SK-N-DZ (cell line): ENCODE measurements at regions not wholly inside any gene's neighbourhood (a gene's known extent, or its start where the extent isn't known, plus 50 kb on each side); places are given as distances from the start of the nearest gene placed in this dataset.
A peak's percentile ranks its signal among the peaks of the same experiment; 100 is the strongest.

Experiments used
- DNase-seq: peaks from one replicate; pipeline ENCODE4 v3.0.0-alpha.2; 2015; ENCODE audit warnings: low spot score

DNA sequence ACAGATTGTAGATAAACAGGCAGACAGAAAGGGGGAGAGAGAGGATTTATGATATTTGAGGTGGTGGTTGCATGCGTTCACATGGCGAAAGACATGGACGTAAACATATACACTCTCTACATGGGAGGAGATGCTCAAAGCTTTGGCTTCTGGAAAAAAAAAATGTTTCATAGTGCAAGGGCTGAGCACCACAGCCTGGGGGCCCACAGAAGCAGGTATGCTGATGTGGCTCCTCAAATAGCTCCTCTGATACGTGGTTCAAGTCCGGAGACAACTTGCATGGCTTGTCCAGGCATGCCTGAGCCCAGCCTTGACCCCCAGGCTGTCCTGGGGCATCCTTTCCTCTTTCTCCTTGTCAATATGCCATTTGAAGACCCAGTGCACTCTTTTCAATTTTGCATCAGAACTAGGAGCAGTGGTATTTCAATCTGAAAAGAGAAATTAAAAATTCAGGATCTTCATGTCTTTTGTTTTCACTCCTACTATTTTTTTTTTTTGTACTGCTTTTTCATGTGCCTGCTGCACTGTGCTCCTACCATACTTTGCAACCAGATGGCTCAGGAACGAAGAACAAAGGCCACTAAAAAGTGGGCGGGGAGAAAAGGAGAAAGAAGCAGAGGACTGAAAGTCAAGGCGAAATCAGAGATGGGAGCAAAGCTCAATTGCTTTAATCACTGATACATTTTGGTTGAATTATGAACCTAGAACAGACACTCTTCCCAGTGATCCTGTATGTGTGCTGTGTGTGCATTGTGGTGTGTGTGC lies 495.7 kb upstream of the TCF4 start:
- no peak for DNase-seq

DNA sequence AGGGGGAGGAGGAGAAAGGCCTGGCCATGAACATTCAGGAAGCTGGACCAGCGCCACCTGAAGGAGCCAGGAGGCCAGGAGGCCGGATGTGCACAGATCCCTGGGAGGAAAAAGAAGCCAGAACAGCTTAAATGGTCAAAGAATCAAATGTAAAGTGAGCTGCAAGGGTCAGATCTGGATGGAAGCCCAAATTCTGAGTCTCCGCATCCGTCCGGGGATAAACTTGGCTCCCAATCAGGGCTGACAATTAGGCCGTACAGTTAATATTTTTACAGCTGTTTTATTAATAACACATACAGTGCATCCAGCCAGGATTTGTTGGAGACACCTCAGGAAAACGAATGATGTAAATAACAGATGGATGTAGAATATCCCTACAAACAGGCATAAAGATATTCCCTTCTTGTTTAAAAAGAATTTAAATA lies 495.1 kb upstream of the TCF4 start:
- DNase-seq: no peak

DNA sequence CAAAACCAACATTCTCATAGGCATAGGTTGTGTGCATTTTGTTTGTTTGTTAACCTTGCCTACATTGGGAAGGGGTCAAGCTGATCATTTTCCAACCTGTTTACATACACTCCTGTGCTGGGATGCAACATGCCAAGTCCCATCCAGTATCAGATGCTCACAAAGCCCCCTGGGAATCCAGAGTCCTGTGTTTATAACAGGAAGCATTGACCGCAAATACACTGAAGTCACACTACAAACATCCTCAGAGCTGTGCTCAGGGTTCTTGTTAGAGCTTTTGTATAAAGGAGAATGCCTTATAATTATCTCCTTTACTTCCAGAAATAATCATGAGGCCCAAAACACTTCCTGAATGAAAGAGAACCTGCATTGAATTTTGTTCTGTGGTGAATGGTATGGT lies 488.7 kb upstream of the TCF4 start:
- no peak for DNase-seq

DNA sequence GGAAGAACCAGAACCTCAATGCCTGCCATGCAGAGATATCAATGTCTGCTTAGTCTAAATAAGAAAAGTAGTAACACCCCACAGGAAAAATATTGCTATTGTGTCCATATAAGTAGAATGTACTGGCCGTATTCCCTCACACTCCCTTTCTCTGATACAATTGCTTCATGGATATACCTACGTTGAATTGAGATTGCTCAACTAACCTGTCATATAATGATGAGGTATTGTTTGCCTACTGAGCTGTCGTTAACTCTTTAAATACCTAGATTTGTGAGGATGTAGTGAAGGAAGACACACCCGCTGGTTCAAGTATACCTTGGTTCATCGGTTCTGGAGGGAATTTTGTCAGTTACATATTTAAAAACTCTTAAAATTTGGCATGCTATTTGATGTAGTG lies 480.7 kb upstream of the TCF4 start:
- DNase-seq: no peak

DNA sequence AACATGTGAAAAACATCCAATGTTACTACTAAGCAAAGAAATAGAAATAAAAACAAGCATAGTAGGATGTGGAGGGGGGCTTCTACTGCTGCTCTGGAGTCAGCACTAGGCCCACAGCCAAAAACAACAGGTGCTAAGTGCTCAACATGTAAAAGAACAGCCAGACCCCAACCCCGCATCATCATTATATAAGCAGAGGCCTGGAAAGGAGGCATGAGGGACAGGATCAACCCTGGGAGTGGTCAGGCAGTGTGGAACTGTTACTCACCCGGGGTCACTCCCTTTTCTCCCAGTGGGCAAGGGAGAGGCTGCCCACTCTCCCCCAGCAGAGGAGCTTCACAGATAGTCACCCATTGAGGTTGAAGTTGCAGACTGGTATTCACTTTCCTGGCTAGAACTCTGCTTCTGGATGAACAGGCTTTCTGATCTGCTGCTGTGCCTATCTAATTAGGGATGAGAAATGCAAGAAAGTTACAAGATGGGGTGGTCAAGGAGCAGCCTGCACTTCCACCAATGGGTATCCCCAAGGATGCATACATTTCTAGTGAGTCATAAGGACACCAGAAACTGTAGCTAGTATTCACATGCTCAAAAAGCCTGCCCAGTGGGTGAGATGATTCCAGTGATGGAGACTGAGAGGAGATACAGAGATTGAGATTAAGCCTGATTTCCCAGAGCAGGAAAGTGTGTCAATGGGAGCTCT lies 480.1 kb upstream of the TCF4 start:
- DNase-seq: no peak

DNA sequence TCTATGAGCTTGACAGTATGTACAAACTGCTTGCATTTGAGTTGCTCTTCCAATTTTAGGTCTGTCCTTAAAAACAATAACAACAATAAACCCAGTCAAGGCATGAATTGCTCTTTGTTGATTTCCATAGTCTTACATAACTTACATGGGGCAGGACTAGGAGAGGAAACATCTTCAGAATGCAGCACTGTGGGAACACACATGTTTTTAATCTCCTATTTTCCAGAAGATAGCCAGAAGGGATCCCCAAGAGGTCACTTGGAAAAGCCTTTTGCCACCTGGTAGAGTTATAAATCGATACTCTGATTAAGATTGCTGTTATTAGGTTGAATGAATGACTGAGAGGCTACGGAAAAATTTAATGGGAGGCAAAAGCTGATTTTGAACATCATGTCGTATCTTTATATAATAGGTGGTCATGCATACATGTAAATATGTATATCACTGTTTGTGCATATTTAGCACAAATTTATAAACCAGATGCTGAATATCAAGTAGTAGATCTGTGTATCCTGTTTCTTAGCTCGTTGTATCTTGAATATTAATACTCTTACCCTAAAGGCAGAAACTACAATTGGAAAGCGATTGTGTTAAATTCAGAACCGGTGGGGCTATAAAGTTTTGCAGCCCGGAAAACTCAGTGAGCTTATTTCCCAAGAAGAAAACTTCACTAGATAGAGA lies 479.4 kb upstream of the TCF4 start:
- DNase-seq: no peak

DNA sequence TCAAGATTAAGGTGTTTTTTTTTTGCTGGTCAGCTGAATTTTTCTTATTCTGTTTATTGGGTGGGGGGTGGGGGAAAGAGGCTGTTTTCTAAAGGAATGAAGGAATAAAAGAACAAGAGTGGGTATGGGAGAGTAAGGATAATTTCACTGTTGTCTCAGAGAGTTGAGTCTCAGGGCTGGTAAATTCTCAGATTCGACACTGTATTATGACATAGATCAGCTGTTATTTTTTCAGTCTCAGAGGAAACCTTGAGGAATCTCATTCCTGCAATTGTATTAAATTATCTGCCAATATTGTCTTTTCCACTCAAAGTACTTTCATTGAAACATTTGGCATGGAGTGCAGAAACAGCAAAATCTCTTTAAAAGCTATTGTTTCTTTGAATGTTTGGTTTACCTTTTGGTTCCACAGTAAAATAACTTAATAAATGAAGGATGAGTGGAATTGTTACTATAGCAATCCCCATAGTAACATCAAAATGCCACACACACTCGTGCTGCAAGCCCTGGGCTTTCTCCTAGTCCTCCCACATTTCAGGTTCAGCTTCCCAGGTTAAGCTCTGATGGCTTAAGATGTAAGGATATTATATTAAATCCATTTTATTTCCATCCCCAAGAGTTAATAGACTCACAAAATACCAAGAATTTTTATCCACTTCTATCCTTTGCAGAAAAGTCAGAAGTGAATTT lies 478.7 kb upstream of the TCF4 start:
- DNase-seq: no peak

DNA sequence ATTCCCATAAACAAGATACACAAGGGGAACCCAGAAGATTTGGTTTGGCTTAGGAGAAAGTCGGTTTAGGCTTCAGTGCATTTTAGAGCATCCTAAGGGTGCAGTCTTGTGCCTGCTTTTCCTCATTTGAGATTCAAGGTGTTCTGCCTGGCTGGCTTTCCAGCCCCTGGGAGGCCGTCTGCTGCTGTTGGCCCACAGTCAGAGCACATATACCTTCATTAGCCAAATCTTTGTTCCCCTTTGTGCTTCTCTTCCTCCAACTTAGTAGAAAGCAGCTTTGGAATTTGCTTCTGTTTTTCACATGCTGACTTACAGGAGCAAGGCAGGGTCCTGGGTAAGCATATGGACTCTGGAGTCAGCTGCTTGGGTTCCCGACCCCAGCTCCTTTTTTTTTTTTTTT lies 477.1 kb upstream of the TCF4 start:
- DNase-seq: no peak

DNA sequence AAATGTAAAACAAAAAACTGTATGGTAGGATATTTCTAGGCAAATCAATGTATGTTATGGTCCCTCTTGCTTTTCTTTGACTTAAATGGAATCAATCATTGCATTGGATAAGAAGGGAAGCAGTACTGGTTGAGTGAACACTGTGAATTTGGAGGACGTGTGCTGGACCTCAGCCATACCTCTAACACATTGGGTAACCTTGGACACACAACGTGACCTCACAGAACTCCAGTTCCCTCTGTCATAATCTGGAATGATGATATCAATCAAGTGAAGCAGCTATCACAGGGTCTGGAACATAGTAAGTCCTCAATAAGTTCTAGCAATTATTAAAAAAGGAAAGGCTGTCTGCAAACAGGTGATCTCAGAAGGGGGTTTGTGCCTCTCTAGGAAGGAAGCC lies 474.9 kb upstream of the TCF4 start:
- DNase-seq: no peak

DNA sequence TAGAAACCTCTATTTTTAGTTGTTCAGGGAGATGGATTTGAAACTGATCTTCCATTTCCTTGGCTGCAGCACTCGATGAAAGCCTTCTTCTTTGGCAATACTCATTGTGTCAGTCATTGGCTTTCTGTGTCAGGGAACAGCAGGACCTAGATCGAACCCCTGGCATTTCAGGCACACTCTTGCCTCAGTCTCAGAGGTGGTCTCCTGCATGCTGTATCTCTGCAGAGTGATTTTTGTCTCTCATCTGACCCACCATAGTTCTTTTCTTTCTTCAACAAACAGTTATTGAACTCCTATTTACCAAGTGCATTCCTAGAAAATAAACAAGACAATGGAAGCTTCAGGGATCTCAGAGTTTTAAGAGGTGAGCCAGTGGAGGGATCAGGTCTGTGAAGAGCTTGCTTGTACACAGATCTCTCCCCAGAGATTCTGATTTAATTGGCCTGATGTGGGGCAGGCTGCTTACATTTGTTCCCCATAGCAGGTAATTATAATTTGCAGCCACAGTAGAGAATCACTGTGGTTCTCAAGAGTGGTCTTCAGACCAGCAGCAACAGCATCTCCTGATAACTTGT lies 473.1 kb upstream of the TCF4 start:
- DNase-seq: no peak

DNA sequence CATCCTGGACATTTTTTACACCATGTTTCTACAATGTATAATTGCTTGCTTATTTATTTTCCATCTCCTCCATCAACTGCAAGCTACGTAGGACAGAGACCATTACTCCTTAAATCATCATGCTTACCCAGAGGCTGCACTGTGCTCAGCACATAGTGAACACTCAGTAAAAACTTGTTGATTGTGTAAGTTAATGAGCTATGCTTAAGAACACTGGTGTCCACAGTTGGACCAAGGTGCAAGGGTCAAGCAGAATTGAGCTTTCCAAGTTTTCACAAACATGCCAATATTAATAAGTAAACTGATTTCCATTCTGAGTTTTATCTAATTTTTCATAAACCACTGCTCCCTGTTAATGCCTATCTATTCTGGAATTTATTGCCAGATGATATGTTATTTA lies 464.2 kb upstream of the TCF4 start:
- no peak for DNase-seq

DNA sequence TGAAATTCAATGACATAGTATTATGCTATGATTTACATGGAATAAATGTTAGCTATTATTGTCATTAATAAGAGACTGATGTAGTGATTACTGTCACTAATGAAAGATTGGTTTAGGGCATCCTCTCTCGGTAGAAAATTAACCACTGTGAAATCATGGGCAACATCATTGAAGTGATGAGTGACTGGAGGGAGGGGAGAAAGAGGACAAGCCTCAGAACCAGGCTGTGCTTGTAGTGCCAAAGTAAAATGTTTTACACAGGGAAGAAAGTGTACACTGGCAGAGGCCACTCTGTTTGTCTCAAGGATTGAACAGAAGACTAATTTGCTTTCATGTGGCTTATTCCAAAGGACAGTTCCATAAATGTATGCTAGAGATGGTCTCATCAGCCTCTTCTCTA lies 456.2 kb upstream of the TCF4 start:
- DNase-seq: no peak

DNA sequence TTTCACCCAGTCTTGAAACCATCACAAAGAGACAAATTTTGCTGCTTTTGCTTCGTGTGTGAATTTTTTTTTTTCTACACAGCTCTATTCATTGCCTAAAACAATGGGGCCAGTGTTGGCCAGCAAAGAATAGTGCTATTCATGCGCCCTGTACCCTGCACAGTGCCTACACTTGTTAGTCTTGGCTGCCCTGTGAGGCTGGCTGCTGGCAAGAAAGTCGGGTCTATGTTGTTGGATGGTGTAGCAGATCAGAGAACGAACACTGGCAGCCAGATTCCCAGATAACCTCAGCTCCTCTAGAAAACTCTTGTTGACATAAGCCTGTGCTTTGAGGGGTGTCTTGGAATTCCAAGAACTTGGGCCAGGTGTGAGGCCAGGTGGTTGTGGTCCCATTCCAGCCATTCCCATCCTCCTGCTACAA lies 455.7 kb upstream of the TCF4 start:
- DNase-seq: no peak

DNA sequence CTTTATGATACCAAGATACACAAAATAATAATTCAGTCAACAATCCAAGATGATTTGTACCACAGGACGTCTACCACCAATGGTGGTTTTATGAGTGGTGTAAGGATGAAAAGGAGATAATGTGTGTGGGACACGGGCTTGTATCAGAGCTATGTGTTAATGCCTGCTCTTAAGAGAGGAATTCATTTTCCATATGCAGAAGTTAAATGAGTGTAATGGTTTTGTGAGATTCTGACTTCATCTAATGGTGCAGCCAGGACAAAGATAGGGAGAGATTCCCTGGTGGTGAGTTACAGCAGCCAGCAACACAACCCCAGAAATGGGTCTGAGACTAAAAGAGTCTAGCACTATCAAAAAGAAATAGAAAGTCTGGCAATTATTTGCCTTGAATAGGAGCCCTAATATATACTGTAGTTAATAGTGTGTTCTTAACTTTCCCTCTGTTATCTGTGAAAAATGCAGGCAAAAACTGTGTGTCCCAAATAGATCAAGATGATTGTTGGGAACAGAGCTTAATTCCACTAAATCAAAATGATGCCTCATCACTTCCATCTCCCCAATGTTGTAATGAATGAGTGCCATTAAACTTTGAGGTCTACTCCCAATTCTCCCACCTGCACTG lies 455.0 kb upstream of the TCF4 start:
- DNase-seq: no peak

DNA sequence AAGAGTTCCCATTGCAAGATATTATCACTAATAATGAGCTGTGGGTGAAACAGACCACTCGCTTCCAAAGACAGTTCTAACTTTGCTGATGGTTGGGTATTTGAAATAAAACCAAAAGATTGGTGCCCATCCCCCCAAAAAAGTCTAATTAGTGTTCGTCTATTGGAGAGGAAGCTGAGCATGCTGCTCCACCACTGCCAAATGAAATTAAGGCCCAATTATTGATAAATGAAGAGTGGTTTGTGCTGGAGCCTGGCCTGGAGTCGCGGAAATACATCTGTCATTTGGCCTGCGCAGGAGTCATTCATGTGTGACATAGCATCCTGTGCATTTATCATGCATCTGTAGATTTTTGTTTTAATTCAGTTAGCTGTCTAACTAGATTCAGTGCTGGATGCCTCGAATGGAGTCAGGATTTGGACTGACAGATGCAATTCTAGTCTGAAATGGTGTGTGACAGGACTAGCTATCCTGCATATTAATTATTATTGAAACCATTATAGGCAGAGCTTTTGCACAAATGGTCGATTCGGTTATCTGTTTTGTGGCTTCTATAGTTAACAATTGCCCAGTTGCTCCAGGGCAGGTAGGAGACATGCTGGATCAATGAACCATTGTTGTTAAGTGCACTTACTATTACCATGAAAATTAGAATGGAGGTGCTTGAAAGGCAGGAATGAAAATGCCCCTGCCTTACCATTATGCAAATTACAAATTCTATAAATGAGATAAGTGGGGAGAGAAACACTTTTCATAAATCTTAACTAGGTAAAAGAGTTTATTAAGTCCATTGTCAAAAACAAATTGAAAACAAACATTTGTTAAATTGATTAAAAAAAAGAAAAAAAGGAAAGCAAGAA lies 450.4 kb upstream of the TCF4 start:
- DNase-seq: peak; percentile 83

DNA sequence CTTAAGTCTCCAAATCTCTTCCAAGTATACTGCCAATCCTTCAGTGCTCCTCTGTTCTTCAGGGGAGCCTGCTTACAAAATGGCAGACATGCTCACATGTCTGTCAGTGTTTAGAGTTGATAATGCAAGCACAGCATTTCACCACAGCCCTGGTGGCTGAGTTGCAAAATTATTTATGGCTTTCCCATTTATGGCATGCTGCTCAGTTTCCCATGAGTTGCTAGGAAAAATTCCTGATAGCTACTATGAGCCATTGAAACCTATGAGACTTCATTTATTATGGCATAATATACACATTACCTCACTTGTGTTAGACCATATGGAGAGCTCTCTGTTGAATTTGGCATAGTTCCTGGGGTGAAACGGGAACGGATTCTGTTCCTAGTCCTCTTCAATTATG lies 448.7 kb upstream of the TCF4 start:
- no peak for DNase-seq

DNA sequence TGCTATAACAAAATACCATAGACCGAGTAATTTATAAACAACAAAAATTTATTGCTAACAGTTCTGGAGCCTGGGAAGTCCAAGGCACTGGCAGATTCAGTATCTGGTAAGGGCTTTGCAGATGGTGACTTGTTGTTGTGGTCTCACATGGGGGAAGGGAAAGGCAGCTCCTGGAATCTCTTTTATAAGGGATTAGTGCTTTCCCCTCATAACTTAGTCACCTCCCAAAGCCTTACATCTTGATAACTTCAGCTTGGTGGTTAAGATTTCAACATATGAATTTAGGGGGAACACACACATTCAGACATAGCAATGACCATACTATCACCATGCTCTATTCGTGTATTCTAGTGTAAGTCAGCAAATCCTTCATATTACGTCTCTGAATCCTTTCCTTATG lies 447.6 kb upstream of the TCF4 start:
- no peak for DNase-seq

DNA sequence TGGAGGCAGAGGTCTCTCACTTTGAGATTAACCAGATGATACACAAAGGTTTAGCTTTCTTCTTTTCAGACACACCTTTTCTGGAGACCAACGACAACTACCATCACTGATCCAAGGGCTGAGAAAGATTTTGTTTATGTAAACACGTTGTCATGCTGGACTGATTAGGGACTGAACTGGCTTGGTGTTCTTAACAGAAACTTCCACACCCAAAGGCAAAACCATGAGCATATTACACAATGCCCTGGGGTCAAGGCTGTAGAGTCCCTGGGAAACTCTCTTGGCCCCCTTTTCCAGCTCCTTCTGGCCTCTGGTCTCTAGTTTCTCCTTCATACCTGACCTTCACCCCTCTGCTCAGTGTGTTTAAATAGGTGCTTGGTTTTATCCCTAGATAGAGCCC lies 447.0 kb upstream of the TCF4 start:
- no peak for DNase-seq

DNA sequence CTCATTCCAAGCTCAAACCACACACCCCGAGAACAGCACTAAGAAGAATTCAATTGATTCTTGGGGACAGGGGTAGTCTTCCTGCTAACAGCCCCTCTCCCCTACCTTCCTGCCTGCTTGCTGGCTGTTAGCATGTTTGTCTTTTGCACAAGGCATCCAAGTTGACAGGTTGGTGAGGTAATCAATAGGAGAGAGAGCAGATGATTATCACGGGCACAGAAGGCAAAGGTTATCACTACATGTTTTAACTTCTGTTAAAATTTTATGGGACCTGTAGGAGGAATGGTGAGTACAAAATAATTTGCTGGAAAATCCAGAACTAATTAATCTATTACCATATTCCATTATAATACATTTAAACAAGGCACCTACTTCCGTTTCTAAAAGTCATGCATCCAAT lies 442.1 kb upstream of the TCF4 start:
- DNase-seq: no peak

DNA sequence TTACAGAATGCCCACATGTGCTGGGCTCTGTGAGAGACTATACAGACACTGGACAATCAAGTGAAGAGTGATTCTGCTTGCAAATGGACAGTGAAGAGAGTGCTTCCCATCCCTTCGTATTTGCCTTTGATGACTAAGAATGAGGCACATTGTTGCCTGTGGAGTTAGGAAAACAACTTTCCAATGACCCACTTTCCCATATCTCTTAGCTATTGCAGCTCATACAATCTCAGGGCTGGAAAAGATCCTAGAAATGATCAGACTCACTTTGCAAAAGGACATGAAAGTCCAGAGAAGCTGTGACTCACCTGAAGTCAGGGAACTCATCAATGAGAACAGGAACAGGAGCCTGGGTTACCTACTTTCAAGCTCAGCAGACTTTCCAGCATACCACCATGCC lies 440.5 kb upstream of the TCF4 start:
- no peak for DNase-seq

DNA sequence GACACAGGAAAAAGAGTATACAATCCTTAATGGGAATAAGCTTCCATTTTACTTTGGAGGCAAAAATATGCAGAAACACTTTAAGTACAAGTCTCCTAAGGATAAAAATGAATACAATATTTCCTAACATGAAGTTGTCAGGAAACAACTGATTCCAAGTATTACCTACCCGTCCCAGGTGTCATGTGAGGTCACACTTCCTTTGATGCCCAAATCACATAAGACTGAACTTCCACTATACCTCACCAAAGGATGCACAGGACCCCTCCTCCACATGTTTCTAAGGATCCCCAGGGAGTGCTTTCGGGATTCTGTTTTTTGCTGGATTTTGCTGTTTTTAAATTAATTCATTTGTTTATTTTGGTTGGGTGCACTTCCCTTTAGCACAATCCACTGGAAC lies 438.5 kb upstream of the TCF4 start:
- DNase-seq: no peak
